ENCODE measurements at regions not wholly inside any gene's neighbourhood (a gene's known extent, or its start where the extent isn't known, plus 50 kb on each side); places are given as distances from the start of the nearest gene placed in this dataset.

- DNase-seq = no peak
Measured at GRCh38 chr2:120401275-120402066, 55.5 kb downstream of the INHBB start.

DNA sequence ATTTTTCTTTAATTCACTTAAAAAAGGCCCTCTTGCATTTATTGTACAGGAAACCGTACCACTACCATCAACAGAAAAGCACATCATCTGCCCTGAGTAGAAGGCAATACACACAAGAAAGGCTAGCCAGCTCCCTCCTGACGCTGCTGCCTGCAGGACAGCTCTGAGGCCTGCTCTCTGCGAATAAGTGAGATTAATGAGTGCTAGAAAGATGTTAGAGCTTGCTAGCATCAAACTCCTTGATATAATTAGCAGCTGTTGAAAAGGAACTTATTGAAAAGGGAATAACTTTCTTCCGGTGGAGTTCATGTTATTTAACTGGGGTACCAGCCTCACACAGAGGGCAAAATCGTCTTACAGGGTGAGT lies 56.1 kb downstream of the INHBB start:
- DNase-seq = no peak

- DNase-seq = no peak
Measured at GRCh38 chr2:120402508-120402907, 56.6 kb downstream of the INHBB start.

- no peak for DNase-seq
Measured at GRCh38 chr2:120403261-120403660, 57.3 kb downstream of the INHBB start.

DNA sequence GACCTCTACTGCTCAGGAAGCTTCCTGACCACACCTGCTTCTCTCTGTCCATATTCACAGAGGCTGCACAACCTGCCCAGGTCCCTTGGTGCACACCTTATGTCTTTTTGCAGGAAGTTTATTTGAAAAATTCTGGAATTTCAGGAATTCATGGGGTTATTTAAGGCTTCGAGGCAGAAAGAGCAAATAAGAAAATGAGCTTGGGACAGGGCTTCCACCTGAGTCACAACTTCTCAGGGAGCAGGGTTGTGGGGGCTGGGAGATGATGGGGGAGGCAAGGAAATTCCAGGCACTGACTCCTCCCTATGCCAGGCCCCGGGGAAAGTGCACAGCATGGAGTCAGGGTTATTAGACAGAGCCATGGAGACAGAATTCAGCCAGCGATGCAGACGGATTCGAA lies 57.7 kb downstream of the INHBB start:
- DNase-seq = no peak

DNA sequence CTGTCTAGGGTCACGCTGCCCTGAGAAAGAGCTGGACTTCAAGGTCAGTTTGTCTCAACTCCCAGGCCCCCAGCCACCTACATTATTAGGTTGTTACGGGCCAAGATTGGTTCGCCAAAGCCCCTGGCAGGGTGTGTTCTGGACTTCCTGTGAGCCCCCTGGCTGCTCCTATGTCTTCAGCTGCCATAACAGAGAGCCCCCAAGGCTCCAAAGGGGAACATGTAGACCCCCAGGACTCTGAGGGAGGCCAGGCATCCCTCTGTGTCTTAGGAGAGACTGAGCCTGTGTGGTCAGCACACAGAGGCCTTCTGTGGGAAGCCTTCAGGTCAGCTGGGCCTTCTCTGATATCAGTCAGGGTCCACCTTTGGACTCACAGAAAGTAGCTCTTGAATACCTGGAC lies 58.3 kb downstream of the INHBB start:
- DNase-seq = no peak

- no peak for DNase-seq
Measured at GRCh38 chr2:120404941-120405758, 59.2 kb downstream of the INHBB start.

DNA sequence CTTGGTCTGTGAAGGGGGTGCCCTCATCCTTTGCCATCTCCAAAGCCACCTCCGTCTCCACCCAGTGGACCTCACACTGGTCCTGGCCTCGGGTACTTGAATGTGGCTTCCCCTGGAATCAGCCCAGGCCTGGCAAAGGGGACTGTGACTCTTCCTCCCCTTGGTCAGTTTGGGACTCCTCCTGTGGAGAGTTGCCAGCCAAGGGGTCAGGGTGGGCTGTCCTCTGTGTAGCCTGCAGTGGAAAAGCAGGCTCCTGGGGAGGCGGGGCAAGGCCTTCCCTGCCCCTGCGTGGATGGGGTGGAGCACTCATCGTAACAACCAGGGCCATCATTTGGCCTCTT lies 59.8 kb downstream of the INHBB start:
- no peak for DNase-seq

- no peak for DNase-seq
Measured at GRCh38 chr2:120406566-120406965, 60.6 kb downstream of the INHBB start.

GRCh38 chr2:120410487-120410886 lies 64.6 kb downstream of the INHBB start:
- DNase-seq = no peak

GRCh38 chr2:120415060-120415459 lies 69.1 kb downstream of the INHBB start:
- no peak for DNase-seq

- no peak for DNase-seq
Measured at GRCh38 chr2:120415728-120416509, 70.0 kb downstream of the INHBB start.

- DNase-seq = no peak
Measured at GRCh38 chr2:120418174-120418787, 72.3 kb downstream of the INHBB start.

DNA sequence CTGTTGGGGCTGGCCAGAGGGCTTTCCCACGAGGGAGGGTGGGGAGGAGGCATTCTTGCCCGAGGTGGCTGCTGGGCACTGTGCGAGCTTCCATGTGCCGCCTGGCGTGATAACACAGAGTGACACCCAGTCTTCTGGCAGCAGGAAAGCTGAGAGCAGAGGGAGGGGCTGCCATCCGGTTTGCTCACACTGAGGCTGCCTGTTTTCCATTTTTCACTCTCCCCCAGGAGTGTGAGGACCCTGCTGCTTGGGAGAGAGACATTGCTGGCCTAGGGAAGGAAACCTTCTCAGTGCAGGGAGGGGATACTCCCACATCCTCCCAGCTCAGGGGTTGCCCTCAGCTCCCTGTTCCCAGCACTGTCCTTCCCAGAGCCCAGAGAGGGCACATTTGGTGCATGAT lies 73.1 kb downstream of the INHBB start:
- no peak for DNase-seq

- DNase-seq = no peak
Measured at GRCh38 chr2:120419955-120420354, 74.0 kb downstream of the INHBB start.

DNA sequence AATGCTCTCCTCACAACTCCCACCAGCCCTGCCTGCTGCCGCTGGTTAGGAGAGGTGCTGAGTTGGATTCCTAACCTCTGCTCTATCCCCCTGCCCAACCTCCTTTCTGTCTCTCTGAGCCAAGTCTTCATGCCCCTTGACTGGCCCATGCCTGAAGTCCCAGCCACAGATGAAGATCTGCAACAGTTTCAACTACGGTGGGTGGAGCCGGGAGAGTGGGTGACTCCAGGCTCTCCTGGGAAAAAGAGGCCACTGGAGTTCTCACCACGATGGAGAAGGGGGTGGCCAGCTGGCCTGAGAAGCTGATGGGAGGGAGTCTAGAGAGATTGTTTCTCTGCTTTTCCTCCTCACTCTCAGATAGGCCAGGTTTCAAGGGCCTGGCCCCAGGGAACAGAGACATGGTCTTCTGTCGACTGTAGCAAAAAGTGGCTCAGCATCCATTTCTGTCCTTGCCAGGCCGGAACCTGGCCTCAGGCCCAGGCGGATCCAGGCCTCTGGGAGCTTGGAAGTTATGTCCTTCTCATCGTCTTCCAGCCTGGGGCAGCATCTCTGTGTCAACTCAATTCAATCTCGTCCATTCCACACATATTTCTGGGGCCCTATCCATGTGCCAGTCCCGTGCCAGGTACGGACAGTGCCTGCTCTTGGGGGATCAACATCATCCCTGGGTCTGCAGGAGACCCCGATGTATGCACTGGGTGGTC lies 75.3 kb downstream of the INHBB start:
- no peak for DNase-seq

GRCh38 chr2:120421830-120422175 lies 75.9 kb downstream of the INHBB start:
- DNase-seq = no peak

DNA sequence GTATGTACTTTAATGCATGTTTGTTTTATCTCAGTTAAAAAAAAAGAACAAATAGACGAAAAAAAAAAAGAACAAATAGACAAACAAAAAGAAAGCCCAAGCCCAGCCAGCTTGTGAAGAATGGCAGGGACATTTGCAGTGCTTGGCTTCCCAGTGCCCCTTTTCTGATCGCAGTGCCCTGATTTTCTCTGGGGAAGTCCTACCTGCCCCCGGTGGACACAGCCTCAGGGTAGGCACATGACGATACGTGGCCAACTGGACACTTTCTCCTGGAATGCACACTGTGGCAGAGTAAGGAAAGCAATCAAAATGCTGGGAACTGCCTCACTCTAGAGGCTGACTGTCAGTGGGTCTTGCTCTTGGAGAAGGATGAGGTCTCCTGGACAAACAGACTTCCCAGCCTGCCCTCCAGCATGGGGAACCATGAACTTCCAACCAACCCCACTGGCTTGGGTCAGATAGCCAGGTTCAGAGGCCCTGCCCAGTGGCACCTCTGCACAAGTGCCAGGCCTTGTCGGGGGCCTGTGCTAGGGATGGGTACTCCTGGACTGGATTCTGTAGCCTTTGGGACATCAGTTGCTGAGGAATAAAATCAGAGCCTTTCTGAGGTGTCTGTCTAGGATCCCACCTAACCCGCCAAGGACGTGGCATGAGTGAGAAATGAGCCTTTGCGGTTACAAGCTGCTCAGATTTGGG lies 76.7 kb downstream of the INHBB start:
- DNase-seq = no peak

GRCh38 chr2:120423167-120423943 lies 77.4 kb downstream of the INHBB start:
- DNase-seq = no peak

DNA sequence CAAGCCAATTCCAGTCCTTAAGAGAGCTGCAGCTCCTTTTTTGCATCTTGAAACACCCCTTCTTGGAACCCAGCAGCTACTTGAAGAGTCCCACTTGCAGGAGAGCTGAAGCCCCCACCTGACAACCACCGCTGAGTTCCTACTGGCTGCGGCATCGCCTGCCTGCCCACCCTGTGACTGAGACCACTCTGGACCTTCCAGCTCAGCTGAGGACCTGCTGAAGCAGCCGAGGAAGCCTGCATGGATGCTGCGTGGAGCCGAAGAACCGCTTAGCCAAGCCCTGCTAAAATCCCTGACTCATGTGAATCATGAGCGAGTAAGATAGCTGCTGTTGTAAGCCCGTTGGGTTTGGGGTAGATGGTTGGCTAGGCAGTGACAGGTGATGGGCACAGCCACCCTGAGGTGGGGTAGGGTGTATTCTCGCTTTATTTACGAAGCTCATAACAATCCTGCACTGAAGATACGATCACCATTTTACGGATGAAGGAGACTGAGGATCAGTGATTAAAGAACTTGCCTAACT lies 78.4 kb downstream of the INHBB start:
- no peak for DNase-seq

- DNase-seq = no peak
Measured at GRCh38 chr2:120425014-120425413, 79.1 kb downstream of the INHBB start.
